Panc1 (cell line): ENCODE measurements at regions not wholly inside any gene's neighbourhood (a gene's known extent, or its start where the extent isn't known, plus 50 kb on each side); places are given as distances from the start of the nearest gene placed in this dataset.

Experiments
- ATAC-seq: fragments of 200-7000 bp; cut with Tn5 transposase; 2 replicates; pipeline ENCODE4 v1.9.1; 2020; ENCODE audit warnings: mild to moderate bottlenecking, moderate library complexity
- BruUV-seq: library from RNA; stranded (reverse); fragments of 400-500 nt; replicated peaks from 2 replicates; lab custom pipeline; 2021; lab: Mats Ljungman, UMichigan
- CTCF ChIA-PET: fragments of 300-600 bp; sonication (Branson Sonifier 250); formaldehyde crosslinking; loops from one replicate; lab custom pipeline; 2022; ENCODE audit warnings: antibody characterized with exemption; lab: Charles Lee
- POLR2A ChIA-PET: fragments of 300-600 bp; sonication (Branson Sonifier 250); formaldehyde crosslinking; loops from one replicate; lab custom pipeline; 2022; ENCODE audit warnings: antibody characterized with exemption; lab: Charles Lee
- DNase-seq: peaks from one replicate; pipeline ENCODE4 v3.0.0-alpha.2; 2010; ENCODE audit warnings: low read depth, low spot score
- H3K27ac ChIP-seq: 2 replicates; pipeline ENCODE4 v1.5.1; 2011; ENCODE audit warnings: mild to moderate bottlenecking, low read length, inconsistent platforms
- H3K27me3 ChIP-seq: fragments of 200-500 bp; sonication (Bioruptor generic); 2 replicates; pipeline ENCODE4 v1.6.0; 2014; ENCODE audit warnings: low read length, inconsistent platforms; ENCODE audit not compliant: control insufficient read depth, insufficient read depth
- H3K36me3 ChIP-seq: fragments of 200-500 bp; sonication (Bioruptor generic); 2 replicates; pipeline ENCODE4 v1.5.1; 2014; ENCODE audit warnings: inconsistent platforms, mild to moderate bottlenecking, low read length, moderate library complexity; ENCODE audit not compliant: control insufficient read depth, insufficient read depth
- H3K4me1 ChIP-seq: 2 replicates; pipeline ENCODE4 v1.5.1; 2011; ENCODE audit warnings: inconsistent platforms, mild to moderate bottlenecking, low read length, moderate library complexity; ENCODE audit not compliant: control insufficient read depth, insufficient read depth
- H3K4me3 ChIP-seq, 2 experiments: 2 replicates each; pipeline ENCODE4 v1.5.1; 2011 to 2012; ENCODE audit warnings: low read depth in 2 of 2, low read length in 2 of 2, mild to moderate bottlenecking in 2 of 2, inconsistent platforms in 1 of 2, moderate library complexity in 1 of 2
- H3K9me3 ChIP-seq: fragments of 200-500 bp; sonication (Bioruptor generic); 2 replicates; pipeline ENCODE4 v1.5.1; 2014; ENCODE audit warnings: low read depth, mild to moderate bottlenecking, inconsistent platforms, low read length, moderate library complexity; ENCODE audit not compliant: control insufficient read depth, insufficient read depth
- POLR2AphosphoS5 ChIP-seq: IDR thresholded peaks from 2 replicates; pipeline ENCODE4 v1.6.1; 2012; ENCODE audit warnings: mild to moderate bottlenecking, low read depth, low read length, moderate library complexity
- SIN3A ChIP-seq: IDR thresholded peaks from 2 replicates; pipeline ENCODE4 v1.6.1; 2012; ENCODE audit warnings: low read depth, mild to moderate bottlenecking, low read length, moderate library complexity, borderline replicate concordance; ENCODE audit not compliant: insufficient read depth
- TCF7L2 ChIP-seq: IDR thresholded peaks from 2 replicates; pipeline ENCODE4 v1.6.1; 2011; ENCODE audit warnings: mild to moderate bottlenecking, low read depth, low read length, inconsistent platforms
- in situ Hi-C: cut with HindIII; loops from 2 replicates; pipeline ENCODE4 v1.10.0; 2016; ENCODE audit warnings: low sequenced_read_pairs, low pct_unique_long_range_greater_than_20kb
- intact Hi-C: fragments of 100-400 bp; cut with micrococcal nuclease; formaldehyde crosslinking; loops from one replicate; pipeline ENCODE4 v1.10.0; 2022; ENCODE audit not compliant: unreplicated experiment
- TF ChIP-seq, protein P1 (sequence below), 2 experiments: IDR thresholded peaks; 2 replicates each; pipeline ENCODE4 v1.6.1; 2011 to 2012; ENCODE audit warnings: low read depth in 2 of 2, control low read depth in 1 of 2, low read length in 1 of 2, mild to moderate bottlenecking in 1 of 2, moderate library complexity in 1 of 2; ENCODE audit not compliant: insufficient read depth in 1 of 2
- TF ChIP-seq, protein P2 (sequence below): fragments of 450-650 bp; IDR thresholded peaks from 2 replicates; pipeline ENCODE4 v1.5.1; 2017; ENCODE audit warnings: mild to moderate bottlenecking

DNA sequence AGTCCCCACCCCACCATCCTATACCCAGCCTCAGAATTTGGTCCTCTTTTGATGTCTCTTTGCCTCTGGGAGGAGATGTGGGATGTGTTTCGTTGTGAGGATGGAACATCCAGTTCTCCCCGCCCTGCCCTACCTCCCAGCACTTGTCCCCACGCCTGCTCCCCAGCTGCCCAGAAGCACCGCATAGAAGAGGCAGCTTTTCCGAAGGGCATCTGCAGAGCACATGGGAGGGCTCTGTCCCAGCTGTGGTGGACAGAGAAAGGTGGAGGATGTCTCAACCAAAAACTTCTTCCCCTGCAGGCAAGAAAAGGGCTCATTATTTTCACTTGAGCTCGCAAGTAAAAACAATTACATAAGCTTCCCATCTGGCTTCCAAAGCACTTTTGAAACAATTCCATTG, 302.6 kb downstream of the PCNX1 start:
- no peaks in the 10 kb centered on the region for H3K4me1 ChIP-seq
- in situ Hi-C loops (no loop called here), intact Hi-C loops (no loop called here)
- H3K27me3 ChIP-seq = no peaks in the 10 kb centered on the region
- H3K36me3 ChIP-seq = no peaks in the 10 kb centered on the region
- H3K9me3 ChIP-seq = no peaks in the 10 kb centered on the region
- TF ChIP-seq, protein P1, sequence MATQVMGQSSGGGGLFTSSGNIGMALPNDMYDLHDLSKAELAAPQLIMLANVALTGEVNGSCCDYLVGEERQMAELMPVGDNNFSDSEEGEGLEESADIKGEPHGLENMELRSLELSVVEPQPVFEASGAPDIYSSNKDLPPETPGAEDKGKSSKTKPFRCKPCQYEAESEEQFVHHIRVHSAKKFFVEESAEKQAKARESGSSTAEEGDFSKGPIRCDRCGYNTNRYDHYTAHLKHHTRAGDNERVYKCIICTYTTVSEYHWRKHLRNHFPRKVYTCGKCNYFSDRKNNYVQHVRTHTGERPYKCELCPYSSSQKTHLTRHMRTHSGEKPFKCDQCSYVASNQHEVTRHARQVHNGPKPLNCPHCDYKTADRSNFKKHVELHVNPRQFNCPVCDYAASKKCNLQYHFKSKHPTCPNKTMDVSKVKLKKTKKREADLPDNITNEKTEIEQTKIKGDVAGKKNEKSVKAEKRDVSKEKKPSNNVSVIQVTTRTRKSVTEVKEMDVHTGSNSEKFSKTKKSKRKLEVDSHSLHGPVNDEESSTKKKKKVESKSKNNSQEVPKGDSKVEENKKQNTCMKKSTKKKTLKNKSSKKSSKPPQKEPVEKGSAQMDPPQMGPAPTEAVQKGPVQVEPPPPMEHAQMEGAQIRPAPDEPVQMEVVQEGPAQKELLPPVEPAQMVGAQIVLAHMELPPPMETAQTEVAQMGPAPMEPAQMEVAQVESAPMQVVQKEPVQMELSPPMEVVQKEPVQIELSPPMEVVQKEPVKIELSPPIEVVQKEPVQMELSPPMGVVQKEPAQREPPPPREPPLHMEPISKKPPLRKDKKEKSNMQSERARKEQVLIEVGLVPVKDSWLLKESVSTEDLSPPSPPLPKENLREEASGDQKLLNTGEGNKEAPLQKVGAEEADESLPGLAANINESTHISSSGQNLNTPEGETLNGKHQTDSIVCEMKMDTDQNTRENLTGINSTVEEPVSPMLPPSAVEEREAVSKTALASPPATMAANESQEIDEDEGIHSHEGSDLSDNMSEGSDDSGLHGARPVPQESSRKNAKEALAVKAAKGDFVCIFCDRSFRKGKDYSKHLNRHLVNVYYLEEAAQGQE (IDR thresholded peaks at IDR 0.05; ENCODE audit: insufficient read depth in 1 of 2, low read depth in 2 of 2, low read length in 1 of 2) = no peak
- no peak overlapping the region for H3K4me3 ChIP-seq
- ChIA-PET POLR2A (no interaction called here), CTCF (no interaction called here)
- BruUV-seq = no TSS peak
- DNase-seq (no peak), ATAC-seq (no peak)
- H3K27ac ChIP-seq = no peak overlapping the region

DNA sequence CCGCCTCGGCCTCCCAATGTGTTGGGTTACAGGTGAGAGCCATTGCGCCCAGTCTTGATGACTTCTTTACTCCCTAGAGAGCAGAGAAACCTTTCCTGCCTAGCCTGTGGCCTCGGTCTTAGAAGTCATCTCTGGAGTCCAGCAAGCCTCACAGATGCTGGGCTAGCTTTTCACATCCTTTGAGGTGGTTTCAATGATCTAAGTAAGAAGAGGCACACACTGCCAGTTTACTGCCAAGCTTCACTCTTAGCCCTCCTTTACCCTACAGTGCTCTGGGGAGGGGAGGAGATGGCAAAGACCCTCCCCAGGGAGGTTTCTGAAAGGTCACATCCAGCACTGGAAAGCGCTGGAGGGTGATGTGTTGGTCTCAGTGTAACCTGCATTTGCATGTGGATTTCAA, 304.8 kb downstream of the PCNX1 start:
- Histone ChIP-seq H3K27me3 (no peaks in the 10 kb centered on the region), H3K27ac (no peak overlapping the region), H3K4me1 (no peaks in the 10 kb centered on the region), H3K36me3 (no peaks in the 10 kb centered on the region), H3K4me3 (no peak overlapping the region), H3K9me3 (no peaks in the 10 kb centered on the region)
- intact Hi-C loops = no loop called here
- in situ Hi-C loops = no loop called here
- no TSS peak for BruUV-seq
- DNase-seq (no peak), ATAC-seq (no peak)
- TF ChIP-seq, protein P2, sequence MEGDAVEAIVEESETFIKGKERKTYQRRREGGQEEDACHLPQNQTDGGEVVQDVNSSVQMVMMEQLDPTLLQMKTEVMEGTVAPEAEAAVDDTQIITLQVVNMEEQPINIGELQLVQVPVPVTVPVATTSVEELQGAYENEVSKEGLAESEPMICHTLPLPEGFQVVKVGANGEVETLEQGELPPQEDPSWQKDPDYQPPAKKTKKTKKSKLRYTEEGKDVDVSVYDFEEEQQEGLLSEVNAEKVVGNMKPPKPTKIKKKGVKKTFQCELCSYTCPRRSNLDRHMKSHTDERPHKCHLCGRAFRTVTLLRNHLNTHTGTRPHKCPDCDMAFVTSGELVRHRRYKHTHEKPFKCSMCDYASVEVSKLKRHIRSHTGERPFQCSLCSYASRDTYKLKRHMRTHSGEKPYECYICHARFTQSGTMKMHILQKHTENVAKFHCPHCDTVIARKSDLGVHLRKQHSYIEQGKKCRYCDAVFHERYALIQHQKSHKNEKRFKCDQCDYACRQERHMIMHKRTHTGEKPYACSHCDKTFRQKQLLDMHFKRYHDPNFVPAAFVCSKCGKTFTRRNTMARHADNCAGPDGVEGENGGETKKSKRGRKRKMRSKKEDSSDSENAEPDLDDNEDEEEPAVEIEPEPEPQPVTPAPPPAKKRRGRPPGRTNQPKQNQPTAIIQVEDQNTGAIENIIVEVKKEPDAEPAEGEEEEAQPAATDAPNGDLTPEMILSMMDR = no peak
- TF ChIP-seq, protein P1 (IDR thresholded peaks at IDR 0.05; ENCODE audit: insufficient read depth in 1 of 2, low read depth in 2 of 2, low read length in 1 of 2) = no peak
- no peak for TF ChIP-seq SIN3A
- no peak for TF ChIP-seq TCF7L2
- TF ChIP-seq POLR2AphosphoS5 = no peak
- ChIA-PET CTCF (no interaction called here), POLR2A (no interaction called here)
